Parathyroid adenoma (tissue), 2 donors: ENCODE measurements at regions not wholly inside any gene's neighbourhood (a gene's known extent, or its start where the extent isn't known, plus 50 kb on each side); places are given as distances from the start of the nearest gene placed in this dataset.

Experiments used
- H2AFZ ChIP-seq: fragments of 300-600 bp; sonication (generic); one replicate; pipeline ENCODE4 v1.7.0; 2017; ENCODE audit warnings: antibody characterized with exemption, mild to moderate bottlenecking
- H3K27ac ChIP-seq: fragments of 300-600 bp; sonication (generic); one replicate; pipeline ENCODE4 v1.7.0; 2017
- H3K27me3 ChIP-seq: fragments of 300-600 bp; sonication (generic); one replicate; pipeline ENCODE4 v1.7.0; 2017; ENCODE audit warnings: low read length; ENCODE audit not compliant: control insufficient read depth, insufficient read depth
- H3K36me3 ChIP-seq: fragments of 300-600 bp; sonication (generic); one replicate; pipeline ENCODE4 v1.7.0; 2017; ENCODE audit warnings: low read length; ENCODE audit not compliant: control insufficient read depth, insufficient read depth
- H3K4me1 ChIP-seq: fragments of 300-600 bp; sonication (generic); one replicate; pipeline ENCODE4 v1.7.0; 2017; ENCODE audit warnings: control low read depth
- H3K4me2 ChIP-seq: fragments of 300-600 bp; sonication (generic); one replicate; pipeline ENCODE4 v1.7.0; 2017; ENCODE audit warnings: low read length
- H3K4me3 ChIP-seq: fragments of 300-600 bp; sonication (generic); one replicate; pipeline ENCODE4 v1.7.0; 2017; ENCODE audit warnings: low read depth, low read length
- H3K79me2 ChIP-seq: fragments of 300-600 bp; sonication (generic); one replicate; pipeline ENCODE4 v1.7.0; 2017; ENCODE audit warnings: control low read depth
- H3K9ac ChIP-seq: fragments of 300-600 bp; sonication (generic); one replicate; pipeline ENCODE4 v1.7.0; 2017; ENCODE audit warnings: mild to moderate bottlenecking
- H3K9me3 ChIP-seq: fragments of 300-600 bp; sonication (generic); one replicate; pipeline ENCODE4 v1.7.0; 2017; ENCODE audit warnings: low read length; ENCODE audit not compliant: control insufficient read depth
- CTCF ChIP-seq: fragments of 300-600 bp; sonication (generic); IDR thresholded peaks from one replicate; pipeline ENCODE4 v1.7.0; 2017; ENCODE audit warnings: antibody characterized with exemption, mild to moderate bottlenecking
- donor health status: primary hyperparathyroidism.

- H3K36me3 ChIP-seq, result no peaks in the 10 kb centered on the region
- H3K9ac ChIP-seq, result no peak overlapping the region
- no peak for TF ChIP-seq CTCF
- H2AFZ ChIP-seq, result no peak overlapping the region
- H3K27me3 ChIP-seq, result no peaks in the 10 kb centered on the region
- H3K9me3 ChIP-seq, result no peaks in the 10 kb centered on the region
- H3K4me1 ChIP-seq, result no peaks in the 10 kb centered on the region
- no peak overlapping the region for H3K27ac ChIP-seq
- no peak overlapping the region for H3K4me2 ChIP-seq
- H3K79me2 ChIP-seq, result no peaks in the 10 kb centered on the region
- H3K4me3 ChIP-seq, result no peak overlapping the region
Measured at GRCh38 chr3:145785668-145786067, 375.3 kb downstream of the PLOD2 start.

- H3K4me3 ChIP-seq, result no peak overlapping the region
- no peaks in the 10 kb centered on the region for H3K4me1 ChIP-seq
- H3K27ac ChIP-seq, result no peak overlapping the region
- no peak overlapping the region for H3K9ac ChIP-seq
- TF ChIP-seq CTCF, result no peak
- H2AFZ ChIP-seq, result no peak overlapping the region
- H3K27me3 ChIP-seq, result no peaks in the 10 kb centered on the region
- H3K79me2 ChIP-seq, result no peaks in the 10 kb centered on the region
- no peaks in the 10 kb centered on the region for H3K36me3 ChIP-seq
- H3K9me3 ChIP-seq, result no peaks in the 10 kb centered on the region
- no peak overlapping the region for H3K4me2 ChIP-seq
Measured at GRCh38 chr3:145798007-145798406, 363.0 kb downstream of the PLOD2 start.

GRCh38 chr3:145798696-145799537, 362.1 kb downstream of the PLOD2 start:
- no peak overlapping the region for H3K9ac ChIP-seq
- no peaks in the 10 kb centered on the region for H3K4me1 ChIP-seq
- H3K27ac ChIP-seq, result no peak overlapping the region
- no peak overlapping the region for H3K4me3 ChIP-seq
- H2AFZ ChIP-seq, result no peak overlapping the region
- H3K4me2 ChIP-seq, result no peak overlapping the region
- no peaks in the 10 kb centered on the region for H3K9me3 ChIP-seq
- no peaks in the 10 kb centered on the region for H3K79me2 ChIP-seq
- H3K36me3 ChIP-seq, result no peaks in the 10 kb centered on the region
- TF ChIP-seq CTCF, result no peak
- no peaks in the 10 kb centered on the region for H3K27me3 ChIP-seq

GRCh38 chr3:145801696-145802095, 359.3 kb downstream of the PLOD2 start:
- Histone ChIP-seq H3K9me3 (no peaks in the 10 kb centered on the region), H3K4me3 (no peak overlapping the region), H3K27me3 (no peaks in the 10 kb centered on the region), H3K4me1 (no peaks in the 10 kb centered on the region), H2AFZ (no peak overlapping the region), H3K4me2 (no peak overlapping the region), H3K36me3 (no peaks in the 10 kb centered on the region), H3K27ac (no peak overlapping the region), H3K9ac (no peak overlapping the region), H3K79me2 (no peaks in the 10 kb centered on the region)
- TF ChIP-seq CTCF, result no peak

GRCh38 chr3:145807990-145808389, 353.0 kb downstream of the PLOD2 start:
- Histone ChIP-seq H3K27me3 (no peaks in the 10 kb centered on the region), H3K27ac (no peak overlapping the region), H3K9ac (no peak overlapping the region), H3K4me2 (no peak overlapping the region), H3K79me2 (no peaks in the 10 kb centered on the region), H3K9me3 (no peaks in the 10 kb centered on the region), H3K4me3 (no peak overlapping the region), H3K36me3 (no peaks in the 10 kb centered on the region), H2AFZ (no peak overlapping the region), H3K4me1 (no peaks in the 10 kb centered on the region)
- TF ChIP-seq CTCF, result no peak
